ENCODE measurements at regions not wholly inside any gene's neighbourhood (a gene's known extent, or its start where the extent isn't known, plus 50 kb on each side); places are given as distances from the start of the nearest gene placed in this dataset.

- no peak for TF ChIP-seq CBX5 (IDR thresholded peaks at IDR 0.05; ENCODE audit: low read depth, low read length)
These were observed 171.6 kb upstream of the NR2F2 start (continued) for GRCh38 chr15:96158938-96159337.

DNA sequence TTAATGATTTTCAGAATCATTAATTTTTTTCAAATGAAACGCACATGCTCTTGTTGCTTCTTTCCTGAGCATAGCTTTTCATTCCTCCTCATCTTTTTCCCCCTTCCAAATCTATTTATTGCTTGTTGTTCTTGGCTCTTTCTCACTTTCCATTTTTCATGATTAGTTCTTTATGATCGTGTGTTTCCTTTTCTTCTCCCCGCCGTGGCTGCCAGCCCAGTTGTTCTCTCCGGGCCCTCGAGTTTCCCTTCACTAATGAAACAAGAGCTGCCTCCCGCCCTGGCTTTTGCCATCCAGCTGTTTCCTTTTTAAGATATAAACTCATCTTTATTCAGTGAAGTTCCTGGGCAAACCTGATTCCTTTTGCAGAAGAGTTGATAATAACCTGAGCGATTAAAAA lies 170.2 kb upstream of the NR2F2 start:
- Histone ChIP-seq H3K56ac (replicated peaks; ENCODE audit: insufficient read length, low read depth, low read length) (no peak overlapping the region), H2BK15ac (ENCODE audit: low read length) (no peak overlapping the region), H4K8ac (ENCODE audit: extremely low read depth, insufficient read depth, low read length) (no peak overlapping the region), H3K9me3 (ENCODE audit: insufficient read depth in 2 of 2, low read depth in 1 of 2, low read length in 1 of 2) (no peaks in the 10 kb centered on the region), H3K9ac (replicated peaks in 1 of 4; ENCODE audit: extremely low read depth in 1 of 4, low read depth in 3 of 4, low read length in 3 of 4) (no peak overlapping the region), H3K36me3 (ENCODE audit: control insufficient read depth in 2 of 4, insufficient read depth in 4 of 4, low read length in 3 of 4) (no peaks in the 10 kb centered on the region), H3K23ac (ENCODE audit: insufficient read length) (no peak overlapping the region), H2AFZ (ENCODE audit: low read length) (no peak overlapping the region), H3K79me1 (ENCODE audit: low read depth, low read length) (no peaks in the 10 kb centered on the region), H2BK12ac (ENCODE audit: low read depth, low read length) (no peak overlapping the region), H3K79me2 (ENCODE audit: control insufficient read depth in 1 of 2, insufficient read depth in 2 of 2, low read length in 2 of 2) (no peaks in the 10 kb centered on the region), H2BK5ac (ENCODE audit: low read depth, low read length) (no peak overlapping the region), H3K4me1 (replicated peaks in 1 of 4; ENCODE audit: control insufficient read depth in 3 of 4, insufficient read depth in 4 of 4, low read length in 3 of 4) (no peaks in the 10 kb centered on the region; a peak in 1 of 7 replicates), H3K23me2 (ENCODE audit: low read depth, low read length) (no peaks in the 10 kb centered on the region), H3K4ac (replicated peaks; ENCODE audit: insufficient read length, low read depth, low read length) (no peak overlapping the region), H3K14ac (ENCODE audit: insufficient read length) (no peak overlapping the region), H3K4me2 (ENCODE audit: insufficient read depth in 1 of 2, low read depth in 2 of 2, low read length in 2 of 2) (no peak overlapping the region), H4K91ac (replicated peaks; ENCODE audit: insufficient read length, low read length) (no peak overlapping the region), H3K4me3 (ENCODE audit: extremely low read depth in 1 of 4, insufficient read depth in 2 of 4, low read depth in 3 of 4, low read length in 4 of 4) (no peak overlapping the region), H2BK20ac (ENCODE audit: low read length) (no peak overlapping the region), H4K5ac (ENCODE audit: insufficient read length, low read depth, low read length) (no peak overlapping the region), H2BK120ac (replicated peaks; ENCODE audit: low read depth, low read length) (no peak overlapping the region), H3K27me3 (replicated peaks in 1 of 4; ENCODE audit: control insufficient read depth in 3 of 4, extremely low read depth in 1 of 4, insufficient read depth in 3 of 4, low read length in 3 of 4) (no peaks in the 10 kb centered on the region), H3K18ac (ENCODE audit: extremely low read depth, low read length) (no peak overlapping the region), H4K20me1 (replicated peaks in 1 of 2; ENCODE audit: control insufficient read depth in 1 of 2, insufficient read depth in 2 of 2, low read length in 2 of 2) (no peaks in the 10 kb centered on the region), H2AK5ac (ENCODE audit: low read depth, low read length) (no peak overlapping the region), H3K27ac (ENCODE audit: low read depth, low read length) (no peak overlapping the region)
- TF ChIP-seq CBX8 (IDR thresholded peaks at IDR 0.05; ENCODE audit: borderline replicate concordance, low read depth, low read length) (no peak), TEAD4 (IDR thresholded peaks at IDR 0.05; ENCODE audit: low read depth, low read length) (no peak), KDM5A (IDR thresholded peaks at IDR 0.05; ENCODE audit: low read length) (no peak)
- no peak for FAIRE-seq
- POLR2A ChIA-PET (ENCODE audit: partially characterized antibody): no interaction called here
- no peak for DNase-seq (ENCODE audit: low read depth in 1 of 2, low spot score in 2 of 2)
- 87% methylated on average over 7 of the region's 8 CpGs; no CpG with 5 or more reads in 1 of the 2 experiments for WGBS, 2 experiments (ENCODE audit: extremely low coverage in 1 of 2, insufficient coverage in 1 of 2, insufficient read length in 1 of 2, insufficient replicate concordance in 2 of 2, low coverage in 1 of 2, low lambda C conversion rate in 2 of 2, missing lambda C conversion rate in 1 of 2)
- CTCF ChIA-PET (ENCODE audit: partially characterized antibody): no interaction called here

All from H1 (cell line).